HG03064 (cell line): ENCODE measurements at regions not wholly inside any gene's neighbourhood (a gene's known extent, or its start where the extent isn't known, plus 50 kb on each side); places are given as distances from the start of the nearest gene placed in this dataset.
A peak's percentile ranks its signal among the peaks of the same experiment; 100 is the strongest.
"Not testable (repeated sequence)": the region's sequence is repeated elsewhere in the genome, so short reads cannot be mapped to it uniquely, and the experiment has no call there.

Experiments used
- ATAC-seq: cut with Tn5 transposase; IDR thresholded peaks from one replicate; pipeline ENCODE4 v1.9.1; 2021; ENCODE audit warnings: low read depth; ENCODE audit not compliant: unreplicated experiment

DNA sequence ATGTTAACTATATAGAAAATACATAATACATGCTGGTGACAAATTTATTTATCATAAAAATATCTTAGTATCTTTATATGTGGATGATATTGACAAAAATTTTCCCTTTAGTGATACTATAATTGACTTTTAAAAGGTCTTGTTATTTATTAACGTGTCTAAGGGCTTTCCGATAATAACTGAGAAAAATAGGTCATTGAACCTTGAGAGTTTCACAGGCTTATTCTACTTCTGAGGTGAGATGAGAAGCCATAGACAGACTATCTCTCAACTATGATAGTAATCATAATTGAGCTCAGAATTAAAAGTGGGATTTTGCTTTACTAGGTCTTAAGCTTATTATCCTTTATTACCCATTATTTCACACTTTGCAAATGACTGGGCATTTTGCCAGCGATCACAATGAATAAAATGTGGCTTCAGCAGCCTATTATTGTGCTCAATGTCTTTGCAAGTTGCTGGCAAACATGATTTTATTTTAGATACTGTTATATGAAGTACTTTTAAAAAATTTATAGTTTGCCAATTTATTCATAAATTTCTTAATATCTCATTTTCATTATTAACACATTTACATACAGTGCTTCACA lies 574.5 kb downstream of the ZWINT start:
- no peak for ATAC-seq

DNA sequence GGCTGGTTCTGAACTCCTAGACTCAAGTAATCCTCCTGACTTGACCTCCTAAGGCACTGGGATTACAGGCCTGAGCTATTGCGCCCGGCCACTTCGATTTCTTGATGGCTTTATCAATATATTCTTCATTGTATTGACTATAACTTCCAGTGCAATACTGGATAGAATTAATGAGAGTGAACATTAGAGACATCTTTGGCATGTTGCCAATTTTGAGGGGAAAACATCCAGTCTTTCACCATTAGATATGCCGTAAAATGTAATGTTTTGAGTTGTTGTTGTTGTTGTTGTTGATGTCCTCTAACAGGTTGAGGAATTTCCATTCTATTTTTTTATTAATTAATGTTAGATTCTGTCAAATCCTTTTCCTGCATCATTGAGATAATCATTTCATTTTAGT lies 578.9 kb downstream of the ZWINT start:
- ATAC-seq = no peak

DNA sequence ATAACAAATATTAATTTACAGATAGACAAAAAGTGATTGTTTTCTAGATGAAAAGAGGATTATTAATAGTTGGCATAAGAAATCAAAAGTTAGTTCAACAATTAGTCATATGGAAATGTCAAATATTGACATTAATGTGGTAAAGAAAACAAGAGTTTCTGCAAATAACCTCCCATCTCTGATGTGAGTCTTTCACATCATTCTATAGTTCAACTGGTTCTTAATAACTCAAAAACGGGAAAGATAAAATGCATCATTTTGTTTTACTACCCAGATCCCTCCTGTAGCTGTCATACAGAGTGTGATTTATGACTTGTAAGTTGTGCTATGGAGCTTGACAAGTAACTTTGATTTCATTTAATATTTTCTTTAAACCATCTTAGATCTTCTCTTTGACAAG lies 594.8 kb downstream of the ZWINT start:
- no peak for ATAC-seq

DNA sequence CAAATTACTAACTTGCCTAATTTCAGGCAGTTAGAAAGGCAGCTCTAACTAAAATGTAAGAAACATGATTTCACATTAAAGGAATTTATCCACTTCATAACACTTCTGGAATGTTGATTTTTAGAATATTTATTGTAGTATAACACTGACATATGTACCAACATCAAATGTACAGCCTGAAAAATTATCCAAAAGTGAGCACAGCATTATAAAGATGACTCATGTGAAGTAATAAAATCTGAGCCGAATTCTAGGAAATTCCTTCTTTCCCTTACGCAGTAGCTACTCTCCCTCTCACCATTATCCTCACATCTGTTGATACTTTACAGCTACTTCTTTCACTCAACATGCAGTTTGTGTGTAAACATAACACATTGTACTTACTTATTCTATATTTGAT lies 610.6 kb downstream of the ZWINT start:
- no peak for ATAC-seq

DNA sequence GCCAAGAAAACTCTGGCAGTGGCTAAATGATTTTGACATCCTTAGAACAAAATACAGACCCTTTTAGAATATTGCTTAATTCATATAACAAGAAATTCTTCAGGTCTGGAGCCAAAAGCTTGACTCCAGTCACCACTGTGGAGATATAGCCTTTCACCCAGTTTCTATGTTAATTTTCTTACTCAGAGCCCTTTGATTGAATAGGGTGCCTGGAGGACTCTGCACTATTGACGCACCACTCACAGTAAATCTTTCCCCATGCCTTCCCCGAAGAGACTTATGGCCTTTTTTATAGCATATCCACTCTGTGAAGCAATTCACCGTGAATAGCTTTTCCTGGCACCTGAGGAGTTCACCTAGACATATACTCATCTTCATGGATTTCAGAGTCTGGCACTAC lies 613.8 kb downstream of the ZWINT start:
- no peak for ATAC-seq

DNA sequence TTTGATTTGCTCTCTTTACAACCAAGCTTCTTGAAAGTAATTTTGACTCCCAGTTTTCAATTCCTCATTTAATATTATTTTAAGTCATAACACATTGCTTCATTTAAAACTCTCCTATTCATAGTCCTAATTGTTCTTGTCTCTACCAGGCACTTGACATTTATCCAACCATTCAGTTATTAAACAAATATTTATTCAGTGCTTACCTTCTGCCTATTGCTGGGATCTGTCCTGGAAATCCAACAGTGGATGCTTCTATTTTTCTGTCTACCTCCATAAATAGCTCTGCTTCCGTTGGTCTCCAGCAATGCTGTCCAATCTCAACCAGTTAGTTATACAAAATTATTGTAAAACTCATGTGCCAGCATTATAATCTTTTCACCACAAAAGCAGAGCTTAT lies 615.1 kb downstream of the ZWINT start:
- no peak for ATAC-seq

DNA sequence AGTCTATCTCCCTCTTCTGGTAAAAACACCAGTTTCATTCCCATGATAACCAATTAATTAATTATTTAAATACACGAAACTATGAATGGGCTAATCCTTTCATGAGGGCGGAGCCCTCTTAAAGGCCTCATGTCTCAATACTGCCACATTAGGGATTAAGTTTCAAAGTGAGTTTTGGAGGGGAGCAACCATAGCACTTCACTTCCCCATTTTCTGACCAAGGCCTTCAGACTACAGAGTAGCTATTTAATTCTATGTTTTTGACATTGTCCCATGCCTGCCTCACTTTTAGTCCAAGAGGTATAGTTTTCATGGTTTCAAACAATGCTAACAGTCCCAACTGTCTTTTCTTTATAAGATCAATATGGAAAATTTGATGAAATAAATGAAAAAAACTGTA lies 618.6 kb downstream of the ZWINT start:
- no peak for ATAC-seq

DNA sequence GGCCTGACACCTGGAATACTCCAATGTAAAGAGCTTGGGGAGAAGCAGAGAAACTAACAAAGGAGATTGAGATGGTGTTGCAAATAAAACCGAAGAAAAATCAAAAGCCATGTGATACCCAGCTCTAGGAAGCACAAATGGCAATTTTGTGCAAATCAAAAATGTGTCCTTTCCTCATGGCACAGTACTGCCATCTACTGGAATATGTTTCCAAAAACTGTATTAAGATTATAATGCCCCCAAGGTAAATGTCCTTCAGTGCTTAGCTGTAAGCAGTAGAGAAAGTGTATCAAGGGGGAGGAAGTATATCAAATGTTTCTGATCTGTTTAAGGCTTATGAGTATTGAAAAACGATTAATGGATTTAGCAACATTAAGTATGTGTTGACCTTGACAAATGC lies 620.3 kb downstream of the ZWINT start:
- ATAC-seq = not testable (repeated sequence)

DNA sequence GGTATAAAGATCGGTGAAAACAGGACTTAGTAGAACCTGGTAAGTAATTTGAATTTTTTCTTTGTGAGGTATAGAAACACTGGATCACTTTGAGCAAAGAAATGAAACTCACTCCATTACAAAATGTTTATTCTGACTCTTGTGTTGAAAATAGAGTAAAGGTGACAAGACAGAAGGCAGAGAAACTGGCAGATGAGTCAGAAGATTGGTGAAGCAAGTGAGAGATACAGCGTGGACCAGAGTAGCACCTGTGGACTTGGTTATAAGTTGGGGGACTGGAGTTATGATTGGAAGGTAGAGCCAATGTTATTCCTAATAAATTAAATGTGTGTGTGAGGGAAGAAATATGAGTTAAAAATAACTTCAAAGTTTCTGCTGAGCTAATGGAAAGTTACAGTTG lies 620.9 kb downstream of the ZWINT start:
- ATAC-seq = no peak

DNA sequence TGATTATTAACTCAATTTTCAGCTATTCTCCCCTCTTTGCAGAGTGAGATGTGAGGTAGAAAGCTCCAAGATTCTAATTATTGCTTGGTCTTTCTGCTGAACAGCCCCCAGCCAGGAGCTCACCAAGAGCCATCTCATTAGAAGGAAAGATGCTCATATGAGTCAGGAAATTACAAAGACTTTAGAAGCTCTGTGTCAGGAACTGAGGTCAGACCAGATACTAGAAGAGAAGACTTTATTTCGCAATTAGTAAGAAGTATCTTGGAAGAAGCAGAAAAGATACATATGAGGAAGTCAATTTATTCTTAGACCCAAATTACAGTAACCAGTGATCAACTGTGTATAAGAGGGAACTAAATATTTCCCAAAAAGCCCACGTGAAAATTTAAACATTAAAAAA lies 626.9 kb downstream of the ZWINT start:
- no peak for ATAC-seq

DNA sequence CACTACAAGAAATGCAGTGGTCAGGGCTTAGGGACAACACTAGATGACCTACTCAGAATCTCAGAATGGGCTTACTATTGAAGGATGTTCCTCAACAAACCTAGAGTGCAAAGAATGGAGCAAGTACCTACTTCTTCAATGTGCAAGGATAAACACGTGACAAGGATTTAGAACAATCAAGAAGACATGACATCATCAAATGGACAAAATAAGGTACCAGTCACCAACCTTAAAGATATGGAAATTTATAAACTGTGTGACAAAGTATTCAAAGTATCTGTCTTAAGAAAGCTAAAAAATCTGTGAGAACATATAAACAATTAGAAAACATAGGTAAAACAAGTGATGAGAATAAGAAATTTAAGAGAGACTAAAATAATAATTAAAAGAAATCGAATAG lies 656.1 kb downstream of the ZWINT start:
- no peak for ATAC-seq

DNA sequence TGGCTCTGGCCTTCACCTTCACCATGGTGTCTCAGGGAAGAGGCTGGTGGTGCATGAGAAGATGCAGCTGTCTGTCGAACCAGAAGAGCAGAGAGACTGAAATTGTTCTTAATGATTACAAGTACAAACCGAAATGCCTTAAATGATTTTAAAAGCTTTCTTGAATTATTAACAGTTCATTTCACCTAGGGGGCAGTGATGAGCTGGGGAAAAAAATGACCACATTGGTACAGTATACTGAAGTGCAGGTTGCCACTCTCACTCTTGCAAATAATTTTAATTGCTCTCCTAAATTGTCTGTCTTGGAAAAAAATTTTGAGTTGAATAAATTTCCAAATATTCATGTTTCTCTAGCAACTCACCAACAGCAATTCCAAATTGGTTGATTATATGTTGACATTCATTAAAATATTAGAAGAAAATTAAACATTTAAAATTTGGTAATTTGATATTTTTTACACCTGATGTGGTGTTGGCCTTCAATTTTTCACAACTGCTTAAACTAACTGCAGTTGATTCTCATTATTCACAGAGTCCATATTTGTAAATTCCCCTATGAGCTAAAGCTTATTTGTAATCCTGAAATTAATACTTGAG lies 692.6 kb downstream of the ZWINT start:
- ATAC-seq = no peak

DNA sequence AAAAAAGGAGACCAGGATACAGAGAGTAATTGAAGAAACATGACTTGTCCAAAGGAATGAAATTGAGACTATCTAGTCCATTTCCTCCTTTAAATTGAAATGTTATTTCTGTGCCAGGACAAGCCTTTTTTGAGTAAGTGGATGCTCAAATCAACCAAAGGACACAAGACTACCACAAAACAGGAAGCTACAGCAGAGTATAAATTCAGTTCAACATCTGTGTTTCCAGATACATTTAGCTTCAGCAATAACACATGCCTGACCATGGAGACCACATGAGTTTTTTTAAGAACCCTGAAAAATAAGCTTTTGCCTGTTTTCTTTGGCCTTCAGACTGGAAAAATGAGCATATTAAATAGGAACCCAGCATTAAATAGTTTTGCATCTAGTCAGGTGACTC lies 707.5 kb downstream of the ZWINT start:
- no peak for ATAC-seq

DNA sequence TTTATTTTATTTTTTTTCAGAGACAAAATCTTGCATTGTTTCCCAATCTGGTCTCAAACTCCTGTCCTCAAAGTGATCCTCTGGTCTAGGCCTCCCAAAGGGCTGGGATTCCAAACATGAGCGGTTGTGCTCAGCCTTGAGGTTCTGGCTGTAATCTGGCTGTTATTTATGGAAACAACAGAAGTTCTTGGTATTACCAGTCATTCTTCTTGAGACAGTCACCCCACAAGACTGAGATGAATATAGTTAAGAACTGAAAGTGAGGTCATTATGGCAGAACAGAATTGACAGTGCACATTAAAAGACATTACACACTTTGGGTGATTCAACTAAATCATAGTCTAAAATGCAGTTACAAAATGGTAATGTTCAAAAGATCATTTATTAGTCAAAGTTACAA lies 719.5 kb downstream of the ZWINT start:
- no peak for ATAC-seq

DNA sequence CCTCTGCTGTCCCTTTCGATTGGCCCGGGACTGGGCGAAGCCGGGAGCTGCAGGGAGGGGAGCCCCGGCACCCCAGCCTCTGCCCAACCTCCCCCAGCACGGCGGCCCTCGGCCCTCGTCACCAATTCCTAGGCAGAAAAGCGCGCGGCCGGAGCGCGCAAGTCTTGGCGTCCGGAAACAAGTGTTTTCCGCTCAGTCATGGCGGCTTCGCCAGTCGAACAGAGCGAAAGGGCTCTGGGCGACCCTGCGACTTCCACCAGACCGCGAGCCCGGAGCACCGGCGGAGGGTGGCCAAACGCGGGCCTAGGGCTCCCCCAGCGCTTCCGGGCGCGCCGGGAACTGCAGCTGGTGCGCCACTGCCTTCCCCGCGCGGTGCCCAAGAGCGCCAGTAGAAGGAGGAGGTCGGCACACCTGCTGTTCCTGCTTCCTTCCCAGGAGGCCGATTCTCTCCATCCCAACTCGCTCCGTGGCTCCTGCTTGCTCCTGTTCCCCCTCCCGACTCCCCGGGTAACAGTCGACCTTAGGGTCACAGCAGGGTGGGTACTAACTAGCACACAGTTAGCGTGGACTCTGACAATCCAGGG lies 729.9 kb downstream of the ZWINT start:
- ATAC-seq = peak; percentile 76

DNA sequence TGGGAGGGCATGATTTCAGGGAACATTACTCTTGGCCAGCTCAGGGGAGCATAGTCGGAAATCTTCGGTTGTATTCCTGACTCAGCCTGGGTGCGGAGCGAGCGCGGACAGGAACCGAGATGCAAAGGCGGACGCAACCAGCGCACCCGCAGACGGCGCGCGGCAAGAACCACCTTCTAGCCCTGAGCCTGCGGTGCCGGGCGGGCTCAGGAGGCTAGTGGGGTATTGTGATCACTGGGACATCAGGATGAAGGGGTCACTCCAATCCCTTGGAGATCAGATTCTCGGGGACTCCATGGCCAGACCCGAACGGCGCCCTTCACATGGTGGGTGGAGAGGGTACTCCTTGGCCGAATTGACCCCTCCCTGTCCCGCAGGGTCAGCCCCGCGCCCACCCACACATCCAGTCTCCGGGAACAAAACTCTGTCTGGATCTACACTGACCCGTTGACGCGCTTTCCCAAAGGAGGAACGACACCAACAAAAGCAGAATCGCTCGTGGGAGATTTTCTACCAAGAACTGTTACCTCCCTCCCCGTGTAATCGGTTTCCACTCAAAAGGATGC lies 730.5 kb downstream of the ZWINT start:
- no peak for ATAC-seq

DNA sequence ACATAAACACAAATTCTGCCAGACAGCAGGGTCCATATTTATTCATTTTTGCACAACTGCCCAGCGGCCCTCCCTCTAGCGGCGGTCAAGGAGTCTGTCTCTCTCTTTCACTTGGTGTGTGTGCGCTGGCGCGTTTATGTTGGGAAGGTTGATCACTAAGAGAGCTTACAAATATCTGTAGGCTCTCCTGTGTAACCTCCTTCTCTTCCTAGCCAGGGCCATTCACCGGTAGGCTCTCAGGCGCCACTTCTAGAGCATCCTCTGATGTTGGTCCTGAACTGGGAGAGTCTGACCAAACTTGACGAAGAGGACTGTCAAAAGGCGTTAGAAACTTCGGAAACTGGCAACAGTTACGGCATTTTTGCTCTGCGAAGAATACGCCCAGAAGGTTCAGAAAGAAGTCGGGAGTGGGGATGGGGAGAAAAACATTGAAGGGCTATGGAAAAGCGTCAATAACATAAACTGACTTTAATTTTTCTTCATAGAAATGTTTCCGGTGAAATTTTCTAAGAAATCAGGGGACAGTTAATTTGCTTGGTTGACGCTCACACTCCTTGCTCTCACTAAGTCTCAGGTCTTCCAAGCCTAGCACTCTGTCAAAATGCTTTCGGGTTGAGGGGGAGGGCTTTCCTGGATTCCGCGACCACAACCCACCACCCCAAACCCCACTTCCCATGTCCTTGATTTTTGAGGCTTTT lies 731.1 kb downstream of the ZWINT start:
- no peak for ATAC-seq

DNA sequence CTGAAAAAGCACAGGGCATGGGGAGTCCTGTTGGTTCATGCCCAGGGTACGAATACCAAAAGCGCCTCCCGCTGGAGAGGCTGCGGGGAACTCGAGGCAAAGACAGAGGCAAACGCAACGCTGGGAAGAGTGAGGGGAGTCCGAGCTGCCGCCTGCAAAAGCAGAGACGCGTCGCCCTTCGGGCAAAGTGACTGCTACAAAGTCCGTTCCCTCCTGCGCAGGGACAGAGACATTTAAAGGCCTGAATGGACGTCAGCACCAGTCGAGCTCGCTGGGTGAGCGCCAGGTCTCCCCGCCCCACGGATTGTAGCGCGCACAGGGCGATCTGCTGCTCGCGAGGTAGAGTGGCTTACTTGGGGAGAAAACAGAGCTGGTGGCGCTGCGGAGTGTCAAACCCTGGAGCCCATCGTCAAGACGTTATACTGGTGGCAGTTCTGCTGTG lies 732.8 kb downstream of the ZWINT start:
- ATAC-seq = no peak

DNA sequence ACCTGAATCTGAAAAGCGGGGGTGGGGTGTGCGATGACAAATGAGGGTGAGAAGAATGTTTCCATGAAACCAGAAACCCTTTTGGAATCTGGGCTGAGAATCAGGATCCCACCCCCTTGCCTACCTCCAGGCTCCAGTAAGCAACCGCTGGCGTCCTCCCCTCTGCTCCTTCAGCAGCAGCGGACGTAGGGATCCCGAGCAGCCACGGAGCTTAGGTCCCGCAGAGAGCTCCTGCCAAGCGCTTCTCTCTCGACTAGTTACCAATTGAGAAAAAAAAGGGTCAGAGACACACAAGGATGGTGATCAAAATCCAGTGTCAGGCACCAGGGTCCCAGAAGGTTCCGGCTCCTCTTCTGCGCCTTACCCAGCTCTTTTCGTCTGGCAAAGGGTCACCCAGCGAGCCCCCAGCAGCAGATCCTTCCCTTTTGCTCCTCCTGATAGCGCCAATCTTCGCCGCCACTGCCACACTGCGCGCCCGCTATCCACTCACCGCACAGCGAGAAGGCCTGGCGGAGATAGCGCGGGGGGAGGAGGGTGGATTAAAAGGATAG lies 733.5 kb downstream of the ZWINT start:
- no peak for ATAC-seq

DNA sequence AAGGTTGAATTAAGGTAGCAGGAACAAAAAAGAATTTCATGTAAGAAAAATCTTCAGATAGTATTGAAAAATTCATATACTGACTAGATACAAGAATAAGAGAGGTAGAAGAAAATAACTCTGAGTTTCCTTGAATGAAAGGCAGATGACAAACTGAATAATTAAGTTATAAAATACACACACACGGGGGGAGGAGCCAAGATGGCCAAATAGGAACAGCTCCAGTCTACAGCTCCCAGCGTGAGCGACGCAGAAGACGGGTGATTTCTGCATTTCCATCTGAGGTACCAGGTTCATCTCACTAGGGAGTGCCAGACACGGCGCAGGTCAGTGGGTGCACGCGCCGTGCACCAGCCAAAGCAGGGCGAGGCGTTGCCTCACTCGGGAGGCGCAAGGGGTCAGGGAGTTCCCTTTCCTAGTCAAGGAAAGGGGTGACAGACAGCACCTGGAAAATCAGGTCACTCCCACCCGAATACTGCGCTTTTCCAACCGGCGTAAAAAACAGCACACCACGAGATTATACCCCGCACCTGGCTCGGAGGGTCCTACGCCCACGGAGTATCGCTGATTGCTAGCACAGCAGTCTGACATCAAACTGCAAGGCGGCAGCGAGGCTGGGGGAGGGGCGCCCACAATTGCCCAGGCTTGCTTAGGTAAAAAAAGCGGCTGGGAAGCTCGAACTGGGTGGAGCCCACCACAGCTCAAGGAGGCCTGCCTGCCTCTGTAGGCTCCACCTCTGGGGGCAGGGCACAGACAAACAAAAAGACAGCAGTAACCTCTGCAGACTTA lies 759.2 kb downstream of the ZWINT start:
- ATAC-seq = not testable (repeated sequence)
